Nucleus accumbens (tissue), 56 donors: ENCODE measurements at regions not wholly inside any gene's neighbourhood (a gene's known extent, or its start where the extent isn't known, plus 50 kb on each side); places are given as distances from the start of the nearest gene placed in this dataset.

Experiments used
- DNase-seq, 56 donors: peaks; one replicate each; lab custom pipeline; 2025; lab: John Stamatoyannopoulos, UW

DNA sequence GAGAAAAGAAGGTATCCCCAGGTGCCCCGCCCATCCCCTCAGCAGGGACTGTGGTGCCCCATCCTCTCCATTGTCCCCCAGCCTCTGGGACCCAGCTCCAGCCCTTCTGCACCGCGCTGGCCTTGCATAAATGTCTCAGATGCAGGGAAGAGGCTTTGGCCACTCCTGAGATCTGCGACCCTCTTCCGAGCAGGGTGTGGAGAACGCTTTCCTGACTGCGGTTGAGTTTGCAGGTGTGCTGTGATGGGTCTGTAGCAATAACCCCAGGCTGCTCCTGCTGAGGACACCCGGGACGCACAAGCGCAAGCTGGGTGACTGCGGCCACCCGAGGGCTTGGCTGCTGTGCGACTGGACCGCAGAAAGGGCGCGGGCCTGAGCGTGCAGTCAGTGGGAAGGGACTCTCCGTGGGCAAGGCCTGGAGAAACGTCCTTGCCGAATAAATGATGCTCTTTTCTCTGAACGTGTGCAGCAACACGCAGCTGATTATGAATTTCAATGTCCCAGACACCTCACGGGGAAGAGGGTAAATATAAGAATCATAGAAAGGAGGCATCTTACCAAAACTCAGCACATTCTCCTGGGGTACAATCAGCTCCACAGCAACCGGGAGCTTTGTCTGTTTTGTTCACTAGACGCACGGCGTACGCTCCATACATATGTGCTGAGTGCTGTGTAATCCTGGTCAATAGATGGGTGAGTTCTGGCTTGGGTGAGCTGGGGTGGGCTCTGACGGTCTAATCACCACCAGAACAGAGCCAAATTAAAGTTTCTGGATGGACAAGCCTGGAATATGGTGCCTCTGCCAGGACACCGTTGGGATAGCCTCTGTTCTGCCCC is 67.5 kb upstream of the ZNF516 start:
- no peak for DNase-seq

GRCh38 chr18:76558881-76559667 is 64.0 kb upstream of the ZNF516 start:
- DNase-seq: no peak

- no peak for DNase-seq
These were observed 62.1 kb upstream of the ZNF516 start for GRCh38 chr18:76557026-76557575.

DNA sequence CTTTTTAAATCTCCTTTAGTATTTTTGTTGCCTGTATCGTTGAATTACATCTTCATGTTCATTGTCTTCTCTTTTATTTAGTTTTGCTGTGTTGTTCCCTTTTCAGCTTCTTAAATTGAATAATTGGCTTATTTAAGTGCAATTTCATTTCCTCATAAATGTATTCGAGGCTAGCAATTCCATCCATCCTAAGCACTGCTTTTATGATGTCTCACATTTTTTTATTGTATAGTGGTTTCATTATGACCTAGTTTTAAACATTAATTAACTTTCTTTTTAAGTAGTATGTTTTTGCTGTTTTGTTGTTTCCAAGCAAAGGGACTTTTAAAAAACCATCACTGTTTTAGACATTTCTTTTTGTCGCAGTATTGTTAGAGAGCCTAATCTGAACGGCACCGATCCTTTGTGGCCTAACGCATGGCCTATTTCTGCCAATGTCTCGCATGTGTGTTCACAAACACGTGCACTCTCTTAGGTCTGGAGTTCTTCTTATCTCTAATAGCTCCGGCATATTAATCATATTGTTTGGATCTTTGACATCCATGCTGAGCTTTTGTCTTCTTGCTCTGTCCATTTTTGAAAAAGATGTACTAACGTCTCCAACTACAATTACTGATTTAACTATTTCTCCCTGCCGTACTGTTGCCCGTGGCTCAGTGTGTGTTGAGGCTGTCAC is 59.6 kb upstream of the ZNF516 start:
- no peak for DNase-seq

GRCh38 chr18:76553715-76554546 is 58.9 kb upstream of the ZNF516 start:
- no peak for DNase-seq

GRCh38 chr18:76548541-76548940 is 53.5 kb upstream of the ZNF516 start:
- no peak for DNase-seq

GRCh38 chr18:76547296-76547695 is 52.3 kb upstream of the ZNF516 start:
- DNase-seq: no peak

- DNase-seq: no peak
These were observed 51.4 kb upstream of the ZNF516 start for GRCh38 chr18:76546436-76546835.

- no peak for DNase-seq
These were observed 51.0 kb upstream of the ZNF516 start for GRCh38 chr18:76546088-76546435.

- DNase-seq: no peak
These were observed 50.5 kb upstream of the ZNF516 start for GRCh38 chr18:76545433-76546087.

- no peak for DNase-seq
These were observed 49.7 kb upstream of the ZNF516 start for GRCh38 chr18:76544511-76545345.
